ENCODE measurements at regions not wholly inside any gene's neighbourhood (a gene's known extent, or its start where the extent isn't known, plus 50 kb on each side); places are given as distances from the start of the nearest gene placed in this dataset.

DNA sequence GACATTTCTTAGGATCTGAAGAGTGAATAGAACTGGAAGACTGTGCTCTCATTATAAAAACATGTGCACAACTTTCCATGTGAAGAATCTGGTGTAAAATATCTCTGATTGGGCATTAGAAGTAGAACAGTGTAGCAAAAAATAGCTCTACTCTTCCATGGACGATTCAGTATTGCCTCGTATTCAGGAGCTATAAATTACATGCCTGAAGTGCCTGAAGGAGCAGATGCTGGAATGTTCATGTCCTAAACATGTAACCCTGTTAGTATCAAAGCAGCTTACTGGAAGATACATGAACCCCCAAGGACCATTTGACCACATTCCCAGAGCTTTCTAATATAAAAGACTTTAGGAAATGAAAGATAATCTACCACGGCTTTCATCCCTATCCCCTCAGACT is 528.9 kb downstream of the DACH1 start:
- H3K9me3 ChIP-seq (ENCODE audit: insufficient read depth, low read length), result no peaks in the 10 kb centered on the region
- no peaks in the 10 kb centered on the region for H3K36me3 ChIP-seq (ENCODE audit: low read length)
- H3K27me3 ChIP-seq (ENCODE audit: low read length), result no peaks in the 10 kb centered on the region
- no peak overlapping the region for H3K27ac ChIP-seq (ENCODE audit: low read depth, low read length)
- H3F3A ChIP-seq (ENCODE audit: insufficient read depth), result no peaks in the 10 kb centered on the region
- no peaks in the 10 kb centered on the region for H4K20me1 ChIP-seq (ENCODE audit: low read depth, low read length)
- H3K9ac ChIP-seq (ENCODE audit: low read length), result no peak overlapping the region
- H3K4me3 ChIP-seq (ENCODE audit: insufficient read depth, low read length, poor library complexity, severe bottlenecking), result no peak overlapping the region
- TF ChIP-seq EZH2phosphoT487 (conservative IDR thresholded peaks at IDR 0.05; ENCODE audit: low read length), result no peak
- TF ChIP-seq, protein P1, sequence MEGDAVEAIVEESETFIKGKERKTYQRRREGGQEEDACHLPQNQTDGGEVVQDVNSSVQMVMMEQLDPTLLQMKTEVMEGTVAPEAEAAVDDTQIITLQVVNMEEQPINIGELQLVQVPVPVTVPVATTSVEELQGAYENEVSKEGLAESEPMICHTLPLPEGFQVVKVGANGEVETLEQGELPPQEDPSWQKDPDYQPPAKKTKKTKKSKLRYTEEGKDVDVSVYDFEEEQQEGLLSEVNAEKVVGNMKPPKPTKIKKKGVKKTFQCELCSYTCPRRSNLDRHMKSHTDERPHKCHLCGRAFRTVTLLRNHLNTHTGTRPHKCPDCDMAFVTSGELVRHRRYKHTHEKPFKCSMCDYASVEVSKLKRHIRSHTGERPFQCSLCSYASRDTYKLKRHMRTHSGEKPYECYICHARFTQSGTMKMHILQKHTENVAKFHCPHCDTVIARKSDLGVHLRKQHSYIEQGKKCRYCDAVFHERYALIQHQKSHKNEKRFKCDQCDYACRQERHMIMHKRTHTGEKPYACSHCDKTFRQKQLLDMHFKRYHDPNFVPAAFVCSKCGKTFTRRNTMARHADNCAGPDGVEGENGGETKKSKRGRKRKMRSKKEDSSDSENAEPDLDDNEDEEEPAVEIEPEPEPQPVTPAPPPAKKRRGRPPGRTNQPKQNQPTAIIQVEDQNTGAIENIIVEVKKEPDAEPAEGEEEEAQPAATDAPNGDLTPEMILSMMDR (IDR thresholded peaks at IDR 0.05; ENCODE audit: insufficient read depth, low read length, poor library complexity, severe bottlenecking), result no peak
- H3K4me2 ChIP-seq (ENCODE audit: low read depth, low read length, poor library complexity, severe bottlenecking), result no peak overlapping the region
- H3K9me2 ChIP-seq (replicated peaks; ENCODE audit: insufficient read depth, low read length), result no peaks in the 10 kb centered on the region
- no peak overlapping the region for H2AFZ ChIP-seq (ENCODE audit: low read depth, low read length, severe bottlenecking)
- H3K79me2 ChIP-seq (ENCODE audit: insufficient read depth, low read length), result no peaks in the 10 kb centered on the region

DNA sequence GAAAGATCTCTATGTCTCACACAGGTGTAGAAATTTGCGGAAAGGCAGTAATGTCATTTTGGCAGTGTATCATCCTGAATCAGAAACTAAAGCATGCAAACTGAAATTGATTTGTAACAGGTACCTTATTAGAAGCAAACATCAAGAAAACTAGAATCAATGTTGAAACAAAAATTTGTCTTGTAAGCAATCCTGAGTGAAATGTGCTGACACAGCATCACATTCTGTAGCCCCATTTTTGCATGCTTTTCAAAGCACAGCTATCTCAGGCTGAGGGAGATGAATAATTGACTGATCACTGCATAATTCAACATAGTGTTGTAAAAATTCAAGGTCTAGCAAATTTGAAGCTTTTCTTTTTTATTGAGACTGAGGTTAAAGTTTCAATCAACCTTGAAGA is 539.7 kb downstream of the DACH1 start:
- Histone ChIP-seq H3K79me2 (ENCODE audit: insufficient read depth, low read length) (no peaks in the 10 kb centered on the region), H3K36me3 (ENCODE audit: low read length) (no peaks in the 10 kb centered on the region), H3K27ac (ENCODE audit: low read depth, low read length) (no peak overlapping the region), H3K9me2 (replicated peaks; ENCODE audit: insufficient read depth, low read length) (no peaks in the 10 kb centered on the region), H3K4me3 (ENCODE audit: insufficient read depth, low read length, poor library complexity, severe bottlenecking) (no peak overlapping the region), H2AFZ (ENCODE audit: low read depth, low read length, severe bottlenecking) (no peak overlapping the region), H3F3A (ENCODE audit: insufficient read depth) (no peaks in the 10 kb centered on the region), H3K9ac (ENCODE audit: low read length) (no peak overlapping the region), H3K4me2 (ENCODE audit: low read depth, low read length, poor library complexity, severe bottlenecking) (no peak overlapping the region), H4K20me1 (ENCODE audit: low read depth, low read length) (no peaks in the 10 kb centered on the region), H3K27me3 (ENCODE audit: low read length) (no peaks in the 10 kb centered on the region), H3K9me3 (ENCODE audit: insufficient read depth, low read length) (no peaks in the 10 kb centered on the region)
- TF ChIP-seq EZH2phosphoT487 (conservative IDR thresholded peaks at IDR 0.05; ENCODE audit: low read length), result no peak
- TF ChIP-seq, protein P1 (IDR thresholded peaks at IDR 0.05; ENCODE audit: insufficient read depth, low read length, poor library complexity, severe bottlenecking), result no peak

- TF ChIP-seq, protein P1 (IDR thresholded peaks at IDR 0.05; ENCODE audit: insufficient read depth, low read length, poor library complexity, severe bottlenecking), result no peak
- TF ChIP-seq EZH2phosphoT487 (conservative IDR thresholded peaks at IDR 0.05; ENCODE audit: low read length), result no peak
Observed at GRCh38 chr13:71325556-71325955, 541.4 kb downstream of the DACH1 start.

More at GRCh38 chr13:71325556-71325955, 541.4 kb downstream of the DACH1 start:
- no peak overlapping the region for H3K27ac ChIP-seq (ENCODE audit: low read depth, low read length)
- H3K4me3 ChIP-seq (ENCODE audit: insufficient read depth, low read length, poor library complexity, severe bottlenecking), result no peak overlapping the region
- no peaks in the 10 kb centered on the region for H3K79me2 ChIP-seq (ENCODE audit: insufficient read depth, low read length)
- no peaks in the 10 kb centered on the region for H4K20me1 ChIP-seq (ENCODE audit: low read depth, low read length)
- no peak overlapping the region for H3K9ac ChIP-seq (ENCODE audit: low read length)
- H3K4me2 ChIP-seq (ENCODE audit: low read depth, low read length, poor library complexity, severe bottlenecking), result no peak overlapping the region
- H2AFZ ChIP-seq (ENCODE audit: low read depth, low read length, severe bottlenecking), result no peak overlapping the region
- no peaks in the 10 kb centered on the region for H3K36me3 ChIP-seq (ENCODE audit: low read length)
- H3K9me3 ChIP-seq (ENCODE audit: insufficient read depth, low read length), result no peaks in the 10 kb centered on the region
- H3K27me3 ChIP-seq (ENCODE audit: low read length), result no peaks in the 10 kb centered on the region
- no peaks in the 10 kb centered on the region for H3F3A ChIP-seq (ENCODE audit: insufficient read depth)
- no peaks in the 10 kb centered on the region for H3K9me2 ChIP-seq (replicated peaks; ENCODE audit: insufficient read depth, low read length)
